Stimulated activated CD4-positive, alpha-beta T cell treated with anti-CD3 and anti-CD28 coated beads, Interleukin-12 subunit alpha, Interleukin-12 subunit beta, amount 100 ng/mL, for 4 hours (primary cell): ENCODE measurements at regions not wholly inside any gene's neighbourhood (a gene's known extent, or its start where the extent isn't known, plus 50 kb on each side); places are given as distances from the start of the nearest gene placed in this dataset.
A peak's percentile ranks its signal among the peaks of the same experiment; 100 is the strongest.

Experiments
- DNase-seq: peaks from one replicate; pipeline ENCODE4 v3.0.0-alpha.2; 2020

DNA sequence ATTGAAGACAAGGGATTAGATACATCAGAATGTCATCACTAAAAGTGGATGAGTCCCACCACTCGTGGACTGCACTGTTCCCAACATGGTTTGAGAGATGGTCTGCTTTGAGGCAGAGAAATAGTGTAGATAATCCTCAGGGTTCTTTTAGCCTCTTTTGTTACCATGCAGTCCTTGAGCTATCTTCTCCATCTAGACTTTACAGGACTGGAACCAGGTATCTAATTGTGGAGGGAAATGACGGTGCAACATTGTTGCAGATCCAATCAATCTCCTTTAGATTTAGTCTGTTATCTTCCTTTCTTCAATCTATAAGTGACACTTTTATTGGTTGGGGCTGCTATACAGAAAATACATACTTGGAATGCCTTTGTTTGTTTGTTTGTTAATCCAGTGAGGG is 183.8 kb upstream of the CWC22 start:
- no peak for DNase-seq

DNA sequence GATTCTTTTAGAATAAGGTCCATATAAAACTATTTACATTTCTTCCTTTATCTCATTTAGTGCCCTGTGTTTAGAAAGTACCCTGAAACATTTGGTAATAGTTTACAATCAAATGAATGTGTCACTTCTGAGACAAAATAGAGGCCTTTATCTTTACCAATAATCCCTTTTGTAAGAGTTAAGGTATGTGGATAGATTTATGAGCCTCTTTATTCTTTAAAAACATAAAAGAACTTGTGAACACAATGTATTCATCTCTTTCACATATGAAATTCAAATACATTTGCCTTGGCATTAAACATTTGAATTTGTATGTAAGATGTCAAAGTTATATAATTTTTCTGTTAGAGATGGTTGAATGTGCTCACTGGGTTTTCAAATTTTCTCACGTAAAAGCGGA is 180.5 kb upstream of the CWC22 start:
- no peak for DNase-seq

- no peak for DNase-seq
Observed at GRCh38 chr2:180184506-180184905, 177.4 kb upstream of the CWC22 start.

DNA sequence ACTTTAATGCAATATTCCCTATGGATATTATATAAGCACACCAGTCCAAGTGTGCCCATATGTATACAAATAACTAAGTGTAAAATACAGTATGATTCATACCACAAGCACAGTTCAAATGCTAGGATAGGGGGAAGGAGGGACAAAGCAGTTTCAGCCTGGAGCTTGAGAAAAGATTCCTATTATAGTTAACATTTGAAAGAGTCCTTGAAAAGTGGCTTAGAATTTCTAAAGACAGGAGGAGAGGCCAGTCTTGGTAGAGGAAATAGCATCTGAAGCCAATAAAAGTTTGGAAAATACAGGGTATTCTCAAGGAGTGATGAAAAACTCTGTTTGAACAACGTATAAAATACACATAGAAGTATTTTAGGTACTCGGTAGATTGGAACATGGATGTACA is 173.4 kb upstream of the CWC22 start:
- DNase-seq: no peak

GRCh38 chr2:180177534-180177933 is 170.4 kb upstream of the CWC22 start:
- DNase-seq: no peak

GRCh38 chr2:180175736-180176135 is 168.6 kb upstream of the CWC22 start:
- DNase-seq: no peak

GRCh38 chr2:180174580-180174979 is 167.5 kb upstream of the CWC22 start:
- DNase-seq: no peak

DNA sequence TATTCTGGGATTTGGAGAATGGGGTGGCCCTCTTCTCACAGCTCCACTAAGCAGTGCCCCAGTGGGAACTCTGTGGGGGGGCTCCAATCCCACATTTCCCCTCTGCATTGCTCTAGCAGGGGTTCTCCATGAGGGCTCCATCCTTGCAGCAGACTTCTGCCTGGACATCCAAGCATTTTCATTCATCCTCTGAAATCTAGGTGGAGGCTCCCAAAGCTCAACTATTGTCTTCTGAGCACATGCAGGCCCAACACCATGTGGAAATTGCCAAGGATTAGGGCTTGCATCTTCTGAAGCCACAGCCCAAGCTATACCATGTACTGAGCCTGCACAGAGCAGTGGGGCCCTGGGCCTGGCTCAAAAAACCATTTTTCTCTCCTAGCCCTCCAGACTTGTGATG is 162.4 kb upstream of the CWC22 start:
- no peak for DNase-seq

DNA sequence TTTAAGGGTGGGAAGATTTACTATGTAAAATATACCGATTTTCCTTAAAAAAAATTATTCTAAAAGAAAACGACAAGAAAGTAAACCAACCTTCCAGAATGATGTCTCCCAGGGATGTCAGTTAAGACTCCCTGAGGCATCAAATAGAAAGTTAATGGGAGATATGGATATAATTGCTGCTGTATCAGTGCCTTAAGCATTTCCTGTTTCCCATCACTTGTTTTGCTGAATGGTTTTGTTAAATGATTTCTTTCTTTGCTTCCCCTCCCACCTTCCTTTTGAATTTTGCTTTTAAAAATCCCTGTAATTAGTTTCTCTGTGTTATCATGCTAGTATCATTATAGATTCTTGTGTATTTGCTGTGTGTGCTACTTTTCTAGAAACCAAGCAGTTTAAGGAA is 154.3 kb upstream of the CWC22 start:
- no peak for DNase-seq

- DNase-seq: no peak
Observed at GRCh38 chr2:180159921-180160320, 152.8 kb upstream of the CWC22 start.

GRCh38 chr2:180158961-180159360 is 151.9 kb upstream of the CWC22 start:
- no peak for DNase-seq

GRCh38 chr2:180156651-180157050 is 149.6 kb upstream of the CWC22 start:
- DNase-seq: no peak

- DNase-seq: no peak
Observed at GRCh38 chr2:180150606-180151005, 143.5 kb upstream of the CWC22 start.

- no peak for DNase-seq
Observed at GRCh38 chr2:180146541-180146940, 139.4 kb upstream of the CWC22 start.

DNA sequence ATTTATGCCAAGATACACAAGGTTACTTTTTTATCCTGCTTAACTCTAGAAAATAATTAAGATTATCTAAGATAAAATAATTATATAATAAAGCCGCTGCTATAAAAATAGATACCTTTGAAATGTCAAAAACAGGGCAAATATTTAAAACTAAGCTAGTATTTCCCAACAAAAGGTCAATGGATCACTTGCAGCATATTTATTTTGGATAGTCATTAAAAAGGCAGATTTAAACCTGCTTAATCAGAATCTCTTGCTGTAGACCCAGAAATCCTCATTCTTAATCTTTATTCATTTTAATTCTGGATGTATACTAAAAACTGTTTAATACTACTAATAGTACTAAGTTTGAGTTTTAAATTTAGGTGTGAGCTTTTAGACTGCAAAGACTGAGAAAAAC is 139.0 kb upstream of the CWC22 start:
- no peak for DNase-seq

DNA sequence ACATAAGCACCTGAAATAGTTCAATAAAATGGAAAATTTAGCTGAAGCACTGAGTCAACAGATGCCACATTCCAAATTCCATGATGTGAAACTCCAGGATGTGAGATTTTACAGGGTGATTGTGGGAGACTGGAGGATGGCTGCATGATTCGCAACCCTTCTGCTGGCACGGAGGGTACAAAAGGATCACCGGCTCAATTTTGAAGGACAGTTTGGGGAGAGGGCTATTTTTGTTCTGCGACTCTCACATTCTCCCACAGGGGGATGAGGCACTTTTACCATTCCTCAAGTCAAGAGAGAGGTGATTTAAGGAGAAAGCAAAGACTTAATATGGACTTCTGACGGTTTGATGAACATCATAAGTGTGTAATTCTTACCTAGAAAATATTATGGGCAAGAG is 138.1 kb upstream of the CWC22 start:
- DNase-seq: no peak

- DNase-seq: no peak
Observed at GRCh38 chr2:180144338-180144813, 137.3 kb upstream of the CWC22 start.

GRCh38 chr2:180143633-180144337 is 136.7 kb upstream of the CWC22 start:
- DNase-seq: no peak

GRCh38 chr2:180141600-180141999 is 134.5 kb upstream of the CWC22 start:
- no peak for DNase-seq

GRCh38 chr2:180133736-180134135 is 126.6 kb upstream of the CWC22 start:
- DNase-seq: no peak

- no peak for DNase-seq
Observed at GRCh38 chr2:180130403-180130802, 123.3 kb upstream of the CWC22 start.

DNA sequence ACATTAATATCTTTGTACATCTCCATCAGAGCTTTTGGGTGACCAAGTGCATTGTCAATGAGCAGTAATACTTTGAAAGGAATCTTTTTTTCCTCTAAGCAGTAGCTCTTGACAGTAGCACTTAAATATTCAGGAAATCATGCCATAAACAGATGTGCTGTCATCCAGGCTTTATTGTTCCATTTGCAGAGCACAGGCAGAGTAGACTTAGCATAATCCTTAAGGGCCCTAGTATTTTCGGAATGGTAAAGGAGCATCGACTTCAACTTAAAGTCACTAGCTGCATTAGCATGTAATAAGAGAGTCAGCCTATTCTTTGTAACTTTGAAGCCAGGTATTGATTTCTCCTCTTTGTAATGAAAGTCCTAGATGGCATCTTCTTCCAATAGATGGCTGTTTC is 121.8 kb upstream of the CWC22 start:
- no peak for DNase-seq

DNA sequence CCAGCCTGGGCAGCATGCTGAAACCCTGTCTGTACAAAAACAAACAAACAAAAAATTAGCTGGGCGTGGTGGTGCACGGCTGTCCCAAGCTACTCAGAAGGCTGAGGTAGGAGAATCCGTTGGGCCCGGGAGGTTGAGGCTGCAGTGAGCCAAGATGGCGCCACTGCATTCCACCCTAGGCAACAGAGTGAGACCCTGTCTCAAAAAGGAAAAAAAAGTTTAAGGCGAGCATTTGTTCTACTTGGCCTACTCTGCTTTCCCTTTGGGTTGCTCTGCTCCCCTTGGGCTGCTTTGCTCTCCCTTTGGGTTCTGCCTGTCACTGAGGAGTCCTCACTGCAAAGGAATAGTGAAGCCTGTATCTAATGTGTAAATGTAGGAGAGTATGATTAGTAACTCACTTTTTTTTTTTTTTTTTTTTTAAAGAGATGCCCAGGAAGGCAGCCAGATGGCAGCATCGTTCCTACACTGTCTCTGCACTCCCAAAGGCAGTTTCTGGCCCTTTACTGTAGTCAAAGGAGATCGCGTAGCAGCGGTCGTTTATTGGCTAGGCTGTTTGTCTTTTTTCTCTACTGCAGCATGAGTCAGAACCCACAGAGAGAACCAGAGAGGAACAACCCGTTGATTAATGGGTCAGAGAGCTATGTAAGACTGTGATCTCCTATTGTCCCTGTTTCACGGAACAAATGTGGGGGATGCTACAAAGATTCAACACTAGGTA is 118.3 kb upstream of the CWC22 start:
- peak; percentile 32 for DNase-seq

DNA sequence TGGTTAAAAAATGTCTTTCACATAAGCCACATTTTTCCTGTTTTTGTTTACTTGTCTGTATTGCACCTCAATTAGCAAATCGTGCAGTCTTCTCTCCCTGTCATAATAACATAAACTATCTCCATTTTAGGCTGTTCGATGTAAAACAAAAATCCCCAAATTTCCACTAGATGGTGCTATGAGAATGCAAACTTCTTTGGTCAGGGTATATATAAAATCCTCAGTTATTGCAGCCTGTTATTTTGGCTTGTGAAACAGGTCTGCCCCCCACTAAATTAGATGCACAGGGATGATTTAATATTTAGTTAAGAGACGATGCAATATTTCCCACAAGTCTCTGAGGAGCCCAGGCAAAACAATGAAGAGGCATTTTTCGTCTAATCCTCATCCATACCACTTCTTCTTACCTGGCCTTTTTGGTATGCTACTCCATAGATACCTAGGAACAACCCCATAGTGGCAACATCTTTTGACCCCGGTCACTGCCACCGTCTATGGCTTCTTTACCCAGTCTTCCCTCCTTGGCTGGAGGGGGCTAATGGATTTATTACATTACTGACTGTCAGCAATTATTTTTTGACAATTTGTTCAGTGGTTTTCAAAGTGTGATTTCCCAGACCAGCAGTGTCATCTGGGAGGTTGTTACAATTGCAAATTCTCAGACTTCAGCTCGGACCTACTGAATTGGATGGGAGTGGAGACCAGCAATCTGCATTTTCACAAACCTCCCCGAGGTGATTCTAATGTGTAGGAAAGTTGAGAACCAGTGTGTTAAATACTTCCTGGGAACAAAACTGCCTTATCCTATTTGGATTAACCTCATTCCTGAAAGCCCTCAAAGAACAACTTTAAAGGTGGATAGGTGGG is 117.4 kb upstream of the CWC22 start:
- no peak for DNase-seq
